GM12874 (cell line): ENCODE measurements at regions not wholly inside any gene's neighbourhood (a gene's known extent, or its start where the extent isn't known, plus 50 kb on each side); places are given as distances from the start of the nearest gene placed in this dataset.

Source experiments
- CTCF ChIP-seq: IDR thresholded peaks from 2 replicates; pipeline ENCODE4 v1.5.1; 2011; ENCODE audit warnings: low read depth, mild to moderate bottlenecking, control low read depth, low read length, moderate library complexity; ENCODE audit not compliant: insufficient read depth

GRCh38 chr18:55856229-55856628, 268.2 kb upstream of the TCF4 start:
- TF ChIP-seq CTCF = no peak

GRCh38 chr18:55853268-55853667, 265.3 kb upstream of the TCF4 start:
- no peak for TF ChIP-seq CTCF

DNA sequence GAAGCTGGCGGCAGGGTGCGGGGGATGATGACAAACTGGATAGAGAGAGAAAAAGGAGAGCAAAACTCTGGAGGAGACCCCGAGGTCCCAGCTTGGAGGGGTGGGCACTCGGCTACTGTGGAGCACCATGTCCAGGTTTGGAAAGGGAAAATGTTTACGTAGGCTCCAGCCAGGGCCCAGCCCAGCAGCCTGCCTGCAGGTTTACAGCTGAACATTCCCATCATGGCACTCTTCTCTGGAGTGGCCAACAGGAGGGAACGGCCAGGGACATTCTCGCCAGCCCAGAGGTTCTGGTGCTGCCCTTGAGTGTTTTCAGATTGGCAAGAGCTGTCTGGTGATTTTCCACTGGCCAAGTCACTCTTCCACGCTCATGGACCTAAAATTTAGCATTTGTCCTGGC, 262.9 kb upstream of the TCF4 start:
- no peak for TF ChIP-seq CTCF

DNA sequence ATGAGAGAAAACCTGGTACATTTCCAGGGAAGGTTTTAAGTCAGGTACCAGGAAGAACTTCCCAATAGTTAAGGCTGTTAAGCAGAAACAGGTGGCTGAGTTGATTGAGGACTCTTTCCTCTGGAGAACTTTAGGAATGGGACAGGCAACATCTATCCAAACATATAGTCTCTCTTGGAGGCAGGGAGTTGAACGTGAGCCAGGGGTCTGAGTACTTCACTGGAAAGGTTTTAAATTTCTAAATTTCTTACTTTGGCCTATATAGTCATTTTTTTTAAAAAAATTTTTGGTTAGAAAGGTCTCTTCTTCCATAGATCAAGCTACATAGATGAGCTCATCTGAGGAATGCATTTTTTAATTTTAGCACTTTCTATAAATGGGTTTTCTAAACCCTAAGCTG, 261.4 kb upstream of the TCF4 start:
- no peak for TF ChIP-seq CTCF

DNA sequence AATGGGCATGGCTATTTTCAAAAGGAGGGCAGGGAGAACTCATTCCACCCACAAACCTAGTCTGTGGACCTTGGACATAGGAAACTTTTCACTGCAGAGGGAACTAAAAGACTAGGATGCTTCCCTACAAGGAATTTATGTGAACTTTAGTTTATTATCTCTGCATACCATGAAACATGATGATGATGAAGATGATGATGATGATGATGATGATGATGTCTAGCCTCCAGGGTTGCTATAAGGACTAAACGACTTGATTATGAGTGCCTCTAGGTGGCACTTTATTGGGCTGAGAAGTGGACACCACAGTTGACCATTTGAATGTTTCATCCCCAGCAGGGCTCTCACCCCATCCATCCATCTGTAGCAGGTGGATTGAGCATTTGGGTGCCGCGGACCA, 260.0 kb upstream of the TCF4 start:
- TF ChIP-seq CTCF = no peak

DNA sequence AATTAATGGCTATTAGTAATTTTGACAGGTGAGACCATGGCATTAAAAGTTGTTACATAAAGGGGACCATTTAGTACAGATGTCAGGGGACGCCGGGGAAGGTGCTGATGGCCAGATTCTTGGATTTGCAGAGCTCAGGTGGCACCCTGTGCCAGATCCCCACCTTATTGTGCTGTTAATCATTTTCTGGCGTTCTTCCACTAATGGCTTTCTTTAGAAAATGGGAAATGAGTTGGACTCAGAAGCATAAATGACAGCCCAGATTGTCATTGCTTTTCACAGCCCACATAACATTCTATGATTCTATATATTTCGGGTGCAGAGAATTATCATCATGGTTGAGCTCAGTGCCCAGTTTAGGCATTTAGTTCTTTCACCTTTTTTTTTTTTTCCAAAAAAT, 257.2 kb upstream of the TCF4 start:
- TF ChIP-seq CTCF = no peak

DNA sequence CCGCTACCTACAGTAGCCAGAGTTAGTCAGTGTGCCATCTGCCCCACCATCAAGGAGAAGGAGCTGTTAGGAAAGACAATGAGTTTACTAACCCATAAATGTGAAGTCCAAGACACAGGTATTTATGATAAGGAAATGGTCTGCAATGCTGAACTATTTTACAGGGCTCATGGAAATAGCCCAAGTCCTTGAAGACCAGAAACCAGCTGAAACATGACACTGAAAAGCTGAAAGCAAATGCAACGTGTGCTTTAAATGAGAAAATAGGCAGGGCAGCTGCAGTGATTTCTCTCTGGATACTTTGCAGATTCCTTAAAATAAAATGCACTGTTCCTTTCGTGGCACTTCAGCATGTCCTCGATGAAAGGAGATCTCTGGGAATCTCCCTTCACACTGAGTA, 256.4 kb upstream of the TCF4 start:
- no peak for TF ChIP-seq CTCF

DNA sequence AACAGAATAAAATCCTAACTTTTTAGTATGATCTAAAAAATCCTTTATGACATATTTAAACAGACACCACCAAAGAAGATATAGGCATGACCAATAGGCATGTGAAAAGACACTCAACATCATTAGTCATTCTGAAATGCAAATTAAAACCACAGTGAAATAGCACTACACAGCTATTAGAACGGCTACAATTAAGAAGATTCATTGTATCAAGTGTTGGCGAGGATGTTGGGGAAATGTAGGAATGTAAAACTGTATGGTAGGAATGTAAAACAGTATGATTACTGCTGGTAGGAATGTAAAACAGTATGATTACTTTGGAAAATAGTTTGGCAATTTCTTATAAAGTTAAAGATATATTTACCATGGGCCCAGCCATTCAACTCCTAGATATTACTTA, 253.3 kb upstream of the TCF4 start:
- TF ChIP-seq CTCF = no peak
